HEK293 (cell line): ENCODE measurements at regions not wholly inside any gene's neighbourhood (a gene's known extent, or its start where the extent isn't known, plus 50 kb on each side); places are given as distances from the start of the nearest gene placed in this dataset.

Experiments used
- ZNF121 ChIP-seq: fragments of 450-650 bp; formaldehyde crosslinking; IDR thresholded peaks from 2 replicates; pipeline ENCODE4 v1.5.1; 2016; ENCODE audit warnings: missing biosample characterization, missing genetic modification characterization
- ZNF274 ChIP-seq, 2 experiments: fragments of 200-500 bp in 1 of 2; fragments of 450-650 bp in 1 of 2; sonication (Bioruptor generic) in 1 of 2; formaldehyde crosslinking in 1 of 2; IDR thresholded peaks; 2 replicates each; pipeline versions ENCODE4 v1.5.1 to v1.6.1; 2014 to 2016; ENCODE audit warnings: borderline replicate concordance in 1 of 2, inconsistent platforms in 1 of 2, low read length in 1 of 2, missing biosample characterization in 1 of 2, missing genetic modification characterization in 1 of 2
- ZNF544 ChIP-seq: fragments of 450-650 bp; formaldehyde crosslinking; IDR thresholded peaks from 2 replicates; pipeline ENCODE4 v1.5.0; 2017; ENCODE audit warnings: missing biosample characterization, missing genetic modification characterization
- TF ChIP-seq, protein P1 (sequence below): fragments of 450-650 bp; formaldehyde crosslinking; IDR thresholded peaks from 2 replicates; pipeline ENCODE4 v1.5.1; 2016; ENCODE audit warnings: missing biosample characterization, missing genetic modification characterization

DNA sequence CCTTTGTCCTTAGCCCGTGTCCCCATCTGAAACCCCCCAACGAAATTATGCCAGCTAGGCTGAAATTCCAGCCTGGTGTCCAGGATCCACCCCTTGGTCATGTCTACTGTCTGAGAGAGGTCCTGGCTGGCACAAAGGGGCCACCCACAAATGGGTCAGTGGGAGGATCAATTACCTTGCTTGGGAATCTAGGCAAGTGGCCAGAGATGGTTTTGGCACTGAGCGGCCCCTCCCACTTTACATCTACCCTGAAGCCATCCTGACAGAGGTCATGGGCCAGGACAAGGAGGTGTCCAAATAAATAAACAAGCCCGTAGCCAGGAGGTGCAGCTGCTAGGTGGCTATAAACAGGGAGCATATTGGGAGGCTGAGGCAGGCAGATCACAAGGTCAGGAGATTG, 311.5 kb downstream of the MN1 start:
- TF ChIP-seq, protein P1, sequence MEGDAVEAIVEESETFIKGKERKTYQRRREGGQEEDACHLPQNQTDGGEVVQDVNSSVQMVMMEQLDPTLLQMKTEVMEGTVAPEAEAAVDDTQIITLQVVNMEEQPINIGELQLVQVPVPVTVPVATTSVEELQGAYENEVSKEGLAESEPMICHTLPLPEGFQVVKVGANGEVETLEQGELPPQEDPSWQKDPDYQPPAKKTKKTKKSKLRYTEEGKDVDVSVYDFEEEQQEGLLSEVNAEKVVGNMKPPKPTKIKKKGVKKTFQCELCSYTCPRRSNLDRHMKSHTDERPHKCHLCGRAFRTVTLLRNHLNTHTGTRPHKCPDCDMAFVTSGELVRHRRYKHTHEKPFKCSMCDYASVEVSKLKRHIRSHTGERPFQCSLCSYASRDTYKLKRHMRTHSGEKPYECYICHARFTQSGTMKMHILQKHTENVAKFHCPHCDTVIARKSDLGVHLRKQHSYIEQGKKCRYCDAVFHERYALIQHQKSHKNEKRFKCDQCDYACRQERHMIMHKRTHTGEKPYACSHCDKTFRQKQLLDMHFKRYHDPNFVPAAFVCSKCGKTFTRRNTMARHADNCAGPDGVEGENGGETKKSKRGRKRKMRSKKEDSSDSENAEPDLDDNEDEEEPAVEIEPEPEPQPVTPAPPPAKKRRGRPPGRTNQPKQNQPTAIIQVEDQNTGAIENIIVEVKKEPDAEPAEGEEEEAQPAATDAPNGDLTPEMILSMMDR (tag by site-specific recombination), result no peak
- no peak for TF ChIP-seq ZNF121
- TF ChIP-seq ZNF274 (IDR thresholded peaks at IDR 0.05; ENCODE audit: low read length), result no peak
- TF ChIP-seq ZNF274 (tag by site-specific recombination; IDR thresholded peaks at IDR 0.05; ENCODE audit: borderline replicate concordance), result no peak
- TF ChIP-seq ZNF544 (tag by site-specific recombination), result no peak
